ENCODE measurements at regions not wholly inside any gene's neighbourhood (a gene's known extent, or its start where the extent isn't known, plus 50 kb on each side); places are given as distances from the start of the nearest gene placed in this dataset.

GRCh38 chrX:80229626-80230025 lies 190.6 kb upstream of the TENT5D start:
- ATAC-seq, result no peak
- TF ChIP-seq ZNF70 (CRISPR knock-in tag; IDR thresholded peaks at IDR 0.05) (no peak), TOX (CRISPR knock-in tag; IDR thresholded peaks at IDR 0.05; ENCODE audit: borderline replicate concordance) (no peak), ZFP30 (CRISPR knock-in tag; IDR thresholded peaks at IDR 0.05) (no peak), ESRRG (CRISPR knock-in tag; IDR thresholded peaks at IDR 0.05) (no peak), ZNF565 (CRISPR knock-in tag; conservative IDR thresholded peaks at IDR 0.05; ENCODE audit: low read depth) (no peak), CREB5 (CRISPR knock-in tag; IDR thresholded peaks at IDR 0.05; ENCODE audit: low read depth) (no peak), OSR1 (CRISPR knock-in tag; IDR thresholded peaks at IDR 0.05) (no peak), ARNTL (CRISPR knock-in tag; IDR thresholded peaks at IDR 0.05; ENCODE audit: borderline replicate concordance, low read depth) (no peak), CSRNP3 (CRISPR knock-in tag; IDR thresholded peaks at IDR 0.05) (no peak), RARB (CRISPR knock-in tag; IDR thresholded peaks at IDR 0.05) (no peak), SNAI2 (CRISPR knock-in tag; IDR thresholded peaks at IDR 0.05) (no peak), GLIS3 (CRISPR knock-in tag; IDR thresholded peaks at IDR 0.05) (no peak), ZFP3 (CRISPR knock-in tag; IDR thresholded peaks at IDR 0.05) (no peak), BACH2 (CRISPR knock-in tag; IDR thresholded peaks at IDR 0.05; ENCODE audit: borderline replicate concordance) (no peak)

- no peak for TF ChIP-seq RARB (CRISPR knock-in tag; IDR thresholded peaks at IDR 0.05)
- no peak for TF ChIP-seq TCF4 (CRISPR knock-in tag; IDR thresholded peaks at IDR 0.05; ENCODE audit: borderline replicate concordance)
- TF ChIP-seq ESRRG (CRISPR knock-in tag; IDR thresholded peaks at IDR 0.05), result no peak
- ATAC-seq, result no peak
Observed at GRCh38 chrX:80237072-80237471, 183.2 kb upstream of the TENT5D start.

GRCh38 chrX:80246271-80246670 lies 174.0 kb upstream of the TENT5D start:
- no peak for TF ChIP-seq PPARA (CRISPR knock-in tag; IDR thresholded peaks at IDR 0.05; ENCODE audit: borderline replicate concordance)
- TF ChIP-seq PATZ1 (CRISPR knock-in tag; IDR thresholded peaks at IDR 0.05; ENCODE audit: borderline replicate concordance), result no peak
- no peak for TF ChIP-seq TOX (CRISPR knock-in tag; IDR thresholded peaks at IDR 0.05; ENCODE audit: borderline replicate concordance)
- no peak for TF ChIP-seq RARB (CRISPR knock-in tag; IDR thresholded peaks at IDR 0.05)
- TF ChIP-seq CREB5 (CRISPR knock-in tag; IDR thresholded peaks at IDR 0.05; ENCODE audit: low read depth), result no peak
- ATAC-seq, result no peak

GRCh38 chrX:80266287-80266686 lies 154.0 kb upstream of the TENT5D start:
- ATAC-seq, result no peak
- TF ChIP-seq ZFP30 (CRISPR knock-in tag; IDR thresholded peaks at IDR 0.05) (no peak), TOX (CRISPR knock-in tag; IDR thresholded peaks at IDR 0.05; ENCODE audit: borderline replicate concordance) (no peak), ISL1 (CRISPR knock-in tag; IDR thresholded peaks at IDR 0.05) (no peak), RARB (CRISPR knock-in tag; IDR thresholded peaks at IDR 0.05) (no peak), CSRNP3 (CRISPR knock-in tag; IDR thresholded peaks at IDR 0.05) (no peak), ZNF70 (CRISPR knock-in tag; IDR thresholded peaks at IDR 0.05) (no peak), ESRRG (CRISPR knock-in tag; IDR thresholded peaks at IDR 0.05) (no peak), ZNF565 (CRISPR knock-in tag; conservative IDR thresholded peaks at IDR 0.05; ENCODE audit: low read depth) (no peak), BACH2 (CRISPR knock-in tag; IDR thresholded peaks at IDR 0.05; ENCODE audit: borderline replicate concordance) (no peak), PATZ1 (CRISPR knock-in tag; IDR thresholded peaks at IDR 0.05; ENCODE audit: borderline replicate concordance) (no peak), POU6F1 (CRISPR knock-in tag; IDR thresholded peaks at IDR 0.05; ENCODE audit: borderline replicate concordance, low read depth) (no peak), ARNTL (CRISPR knock-in tag; IDR thresholded peaks at IDR 0.05; ENCODE audit: borderline replicate concordance, low read depth) (no peak), ZNF8 (CRISPR knock-in tag; IDR thresholded peaks at IDR 0.05) (no peak), GLIS3 (CRISPR knock-in tag; IDR thresholded peaks at IDR 0.05) (no peak)
